GM23338 (cell line): ENCODE measurements at regions not wholly inside any gene's neighbourhood (a gene's known extent, or its start where the extent isn't known, plus 50 kb on each side); places are given as distances from the start of the nearest gene placed in this dataset.

Experiments
- CREB1 ChIP-seq: fragments of 250-450 bp; sonication (Bioruptor Pico); IDR thresholded peaks from 2 replicates; pipeline ENCODE4 v1.5.0; 2020; ENCODE audit warnings: low read depth, mild to moderate bottlenecking, moderate library complexity
- EZH2 ChIP-seq: fragments of 200-600 bp; sonication (generic); IDR thresholded peaks from one replicate; pipeline ENCODE4 v1.8.0; 2017; ENCODE audit warnings: antibody characterized with exemption, mild to moderate bottlenecking, low read depth; ENCODE audit not compliant: unreplicated experiment
- JUNB ChIP-seq: IDR thresholded peaks from one replicate; pipeline ENCODE4 v1.6.1; 2016; ENCODE audit warnings: antibody characterized with exemption; ENCODE audit not compliant: unreplicated experiment
- NANOG ChIP-seq: IDR thresholded peaks from 2 replicates; pipeline ENCODE4 v1.6.1; 2016; ENCODE audit warnings: antibody characterized with exemption, borderline replicate concordance
- POLR2AphosphoS5 ChIP-seq: IDR thresholded peaks from 2 replicates; pipeline ENCODE4 v1.6.1; 2016; ENCODE audit warnings: antibody characterized with exemption, low read depth
- TF ChIP-seq, protein P1 (sequence below), 2 experiments: fragments of 200-600 bp in 1 of 2; sonication (generic) in 1 of 2; conservative IDR thresholded peaks; 2 replicates each; pipeline versions ENCODE4 v1.5.1 to v1.6.1; 2016 to 2017; ENCODE audit warnings: antibody characterized with exemption in 2 of 2, low read depth in 2 of 2, mild to moderate bottlenecking in 2 of 2, moderate library complexity in 1 of 2
- TF ChIP-seq, protein P2 (sequence below): IDR thresholded peaks from one replicate; pipeline ENCODE4 v1.6.1; 2018; ENCODE audit warnings: antibody characterized with exemption; ENCODE audit not compliant: unreplicated experiment

DNA sequence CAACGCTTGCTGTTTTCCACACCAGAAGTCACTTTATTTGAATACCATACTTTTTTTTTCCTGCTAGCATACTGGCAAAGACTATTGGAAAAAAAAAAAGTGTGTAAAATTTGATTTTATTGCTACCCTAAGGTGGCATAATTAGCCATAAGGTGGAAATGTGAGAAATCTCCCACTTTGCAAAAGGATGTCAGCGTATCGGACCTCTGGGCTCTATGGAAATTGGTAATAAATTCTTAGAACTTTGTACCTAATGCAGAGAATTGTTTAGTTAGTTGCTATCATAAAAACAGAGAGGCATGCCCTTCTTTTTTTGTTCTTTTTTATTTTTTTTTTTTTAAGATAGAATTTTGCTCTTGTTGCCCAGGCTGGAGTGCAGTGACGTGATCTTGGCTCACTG lies 63.7 kb upstream of the GMDS start:
- TF ChIP-seq, protein P1, sequence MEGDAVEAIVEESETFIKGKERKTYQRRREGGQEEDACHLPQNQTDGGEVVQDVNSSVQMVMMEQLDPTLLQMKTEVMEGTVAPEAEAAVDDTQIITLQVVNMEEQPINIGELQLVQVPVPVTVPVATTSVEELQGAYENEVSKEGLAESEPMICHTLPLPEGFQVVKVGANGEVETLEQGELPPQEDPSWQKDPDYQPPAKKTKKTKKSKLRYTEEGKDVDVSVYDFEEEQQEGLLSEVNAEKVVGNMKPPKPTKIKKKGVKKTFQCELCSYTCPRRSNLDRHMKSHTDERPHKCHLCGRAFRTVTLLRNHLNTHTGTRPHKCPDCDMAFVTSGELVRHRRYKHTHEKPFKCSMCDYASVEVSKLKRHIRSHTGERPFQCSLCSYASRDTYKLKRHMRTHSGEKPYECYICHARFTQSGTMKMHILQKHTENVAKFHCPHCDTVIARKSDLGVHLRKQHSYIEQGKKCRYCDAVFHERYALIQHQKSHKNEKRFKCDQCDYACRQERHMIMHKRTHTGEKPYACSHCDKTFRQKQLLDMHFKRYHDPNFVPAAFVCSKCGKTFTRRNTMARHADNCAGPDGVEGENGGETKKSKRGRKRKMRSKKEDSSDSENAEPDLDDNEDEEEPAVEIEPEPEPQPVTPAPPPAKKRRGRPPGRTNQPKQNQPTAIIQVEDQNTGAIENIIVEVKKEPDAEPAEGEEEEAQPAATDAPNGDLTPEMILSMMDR (conservative IDR thresholded peaks at IDR 0.05; ENCODE audit: low read depth in 2 of 2): no peak
- TF ChIP-seq, protein P2, sequence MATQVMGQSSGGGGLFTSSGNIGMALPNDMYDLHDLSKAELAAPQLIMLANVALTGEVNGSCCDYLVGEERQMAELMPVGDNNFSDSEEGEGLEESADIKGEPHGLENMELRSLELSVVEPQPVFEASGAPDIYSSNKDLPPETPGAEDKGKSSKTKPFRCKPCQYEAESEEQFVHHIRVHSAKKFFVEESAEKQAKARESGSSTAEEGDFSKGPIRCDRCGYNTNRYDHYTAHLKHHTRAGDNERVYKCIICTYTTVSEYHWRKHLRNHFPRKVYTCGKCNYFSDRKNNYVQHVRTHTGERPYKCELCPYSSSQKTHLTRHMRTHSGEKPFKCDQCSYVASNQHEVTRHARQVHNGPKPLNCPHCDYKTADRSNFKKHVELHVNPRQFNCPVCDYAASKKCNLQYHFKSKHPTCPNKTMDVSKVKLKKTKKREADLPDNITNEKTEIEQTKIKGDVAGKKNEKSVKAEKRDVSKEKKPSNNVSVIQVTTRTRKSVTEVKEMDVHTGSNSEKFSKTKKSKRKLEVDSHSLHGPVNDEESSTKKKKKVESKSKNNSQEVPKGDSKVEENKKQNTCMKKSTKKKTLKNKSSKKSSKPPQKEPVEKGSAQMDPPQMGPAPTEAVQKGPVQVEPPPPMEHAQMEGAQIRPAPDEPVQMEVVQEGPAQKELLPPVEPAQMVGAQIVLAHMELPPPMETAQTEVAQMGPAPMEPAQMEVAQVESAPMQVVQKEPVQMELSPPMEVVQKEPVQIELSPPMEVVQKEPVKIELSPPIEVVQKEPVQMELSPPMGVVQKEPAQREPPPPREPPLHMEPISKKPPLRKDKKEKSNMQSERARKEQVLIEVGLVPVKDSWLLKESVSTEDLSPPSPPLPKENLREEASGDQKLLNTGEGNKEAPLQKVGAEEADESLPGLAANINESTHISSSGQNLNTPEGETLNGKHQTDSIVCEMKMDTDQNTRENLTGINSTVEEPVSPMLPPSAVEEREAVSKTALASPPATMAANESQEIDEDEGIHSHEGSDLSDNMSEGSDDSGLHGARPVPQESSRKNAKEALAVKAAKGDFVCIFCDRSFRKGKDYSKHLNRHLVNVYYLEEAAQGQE: no peak
- no peak for TF ChIP-seq POLR2AphosphoS5
- no peak for TF ChIP-seq JUNB
- no peak for TF ChIP-seq EZH2
- TF ChIP-seq NANOG: no peak
- no peak for TF ChIP-seq CREB1 (CRISPR knock-in tag)
